PC-9 (cell line): ENCODE measurements at regions not wholly inside any gene's neighbourhood (a gene's known extent, or its start where the extent isn't known, plus 50 kb on each side); places are given as distances from the start of the nearest gene placed in this dataset.

Experiments
- BruUV-seq: library from RNA; stranded (reverse); fragments of 400-500 nt; replicated peaks from 2 replicates; lab custom pipeline; 2021; lab: Mats Ljungman, UMichigan
- CTCF ChIA-PET: fragments of 300-600 bp; sonication (Branson Sonifier 250); formaldehyde crosslinking; loops from one replicate; lab custom pipeline; 2022; ENCODE audit warnings: antibody characterized with exemption; lab: Charles Lee
- POLR2A ChIA-PET: fragments of 300-600 bp; sonication (Branson Sonifier 250); formaldehyde crosslinking; loops from one replicate; lab custom pipeline; 2022; ENCODE audit warnings: antibody characterized with exemption; ENCODE audit not compliant: unreplicated experiment; lab: Charles Lee
- DNase-seq, 2 experiments: peaks; one replicate each; pipeline versions ENCODE4 v3.0.0 to v3.0.0-alpha.2; 2015 to 2022; ENCODE audit warnings: mixed read lengths in 1 of 2
- H2AFZ ChIP-seq: fragments of 200-600 bp; sonication (generic); 2 replicates; pipeline ENCODE4 v1.8.1; 2017; ENCODE audit warnings: antibody characterized with exemption
- H3F3A ChIP-seq: fragments of 200-600 bp; sonication (generic); 2 replicates; pipeline ENCODE4 v1.8.1; 2017; ENCODE audit warnings: antibody characterized with exemption, mild to moderate bottlenecking, low read depth; ENCODE audit not compliant: insufficient read depth
- H3K27ac ChIP-seq: fragments of 200-600 bp; sonication (generic); 2 replicates; pipeline ENCODE4 v1.6.1; 2016; ENCODE audit warnings: mixed run types
- H3K27me3 ChIP-seq: fragments of 200-600 bp; sonication (generic); 2 replicates; pipeline ENCODE4 v1.6.1; 2016; ENCODE audit warnings: low read depth, mixed run types; ENCODE audit not compliant: insufficient read depth
- H3K36me3 ChIP-seq: fragments of 200-600 bp; sonication (generic); 2 replicates; pipeline ENCODE4 v1.6.1; 2016; ENCODE audit warnings: low read depth, mixed run types
- H3K4me1 ChIP-seq: fragments of 200-600 bp; sonication (generic); replicated peaks from 2 replicates; pipeline ENCODE4 v1.6.1; 2016; ENCODE audit warnings: mixed run types; ENCODE audit not compliant: insufficient read depth
- H3K4me2 ChIP-seq: fragments of 200-600 bp; sonication (generic); 2 replicates; pipeline ENCODE4 v1.6.1; 2017; ENCODE audit warnings: mixed run types
- H3K4me3 ChIP-seq: fragments of 200-600 bp; sonication (generic); 2 replicates; pipeline ENCODE4 v1.6.1; 2016; ENCODE audit warnings: mixed run types
- H3K79me2 ChIP-seq: fragments of 200-600 bp; sonication (generic); 2 replicates; pipeline ENCODE4 v1.6.1; 2017; ENCODE audit warnings: low read depth, mixed run types
- H3K9me2 ChIP-seq: fragments of 200-600 bp; sonication (generic); 2 replicates; pipeline ENCODE4 v1.8.1; 2017; ENCODE audit warnings: mild to moderate bottlenecking; ENCODE audit not compliant: insufficient read depth
- H3K9me3 ChIP-seq: fragments of 200-600 bp; sonication (generic); 2 replicates; pipeline ENCODE4 v1.8.1; 2016; ENCODE audit warnings: low read depth; ENCODE audit not compliant: insufficient read depth
- H4K20me1 ChIP-seq: fragments of 200-600 bp; sonication (generic); 2 replicates; pipeline ENCODE4 v1.8.1; 2017; ENCODE audit not compliant: insufficient read depth
- EZH2 ChIP-seq: fragments of 200-600 bp; sonication (generic); IDR thresholded peaks from 2 replicates; pipeline ENCODE4 v1.8.0; 2017; ENCODE audit warnings: antibody characterized with exemption, low read depth
- intact Hi-C: fragments of 100-400 bp; cut with micrococcal nuclease; formaldehyde crosslinking; loops from one replicate; pipeline ENCODE4 v1.10.0; 2022; ENCODE audit not compliant: unreplicated experiment
- TF ChIP-seq, protein P1 (sequence below): fragments of 200-600 bp; sonication (generic); conservative IDR thresholded peaks from 2 replicates; pipeline ENCODE4 v1.6.1; 2017; ENCODE audit warnings: mixed run types, antibody characterized with exemption, mild to moderate bottlenecking, moderate library complexity

DNA sequence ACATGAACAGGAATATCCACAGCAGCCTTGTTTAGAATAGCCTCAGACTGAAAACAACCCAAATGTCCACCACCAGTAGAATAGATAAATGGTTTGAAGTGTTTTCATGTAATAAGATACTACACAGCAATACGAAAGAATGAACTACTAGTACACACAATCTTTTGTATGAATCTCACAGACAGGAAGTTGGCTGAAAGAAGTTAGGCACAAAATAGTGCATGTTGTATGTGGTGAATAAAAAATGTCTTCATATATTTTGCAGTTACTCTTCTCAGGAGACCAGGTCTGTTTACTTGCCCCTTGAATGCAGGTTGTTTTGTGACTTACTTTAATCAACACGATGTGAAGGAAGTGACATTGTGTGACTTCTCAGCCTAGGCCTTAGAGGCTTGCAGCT, 75.9 kb upstream of the LEF1 start:
- no peak for DNase-seq
- no TSS peak for BruUV-seq
- H3K9me3 ChIP-seq: no peaks in the 10 kb centered on the region
- ChIA-PET POLR2A (no interaction called here), CTCF (no interaction called here)
- intact Hi-C loops: no loop called here
- TF ChIP-seq EZH2: no peak
- TF ChIP-seq, protein P1, sequence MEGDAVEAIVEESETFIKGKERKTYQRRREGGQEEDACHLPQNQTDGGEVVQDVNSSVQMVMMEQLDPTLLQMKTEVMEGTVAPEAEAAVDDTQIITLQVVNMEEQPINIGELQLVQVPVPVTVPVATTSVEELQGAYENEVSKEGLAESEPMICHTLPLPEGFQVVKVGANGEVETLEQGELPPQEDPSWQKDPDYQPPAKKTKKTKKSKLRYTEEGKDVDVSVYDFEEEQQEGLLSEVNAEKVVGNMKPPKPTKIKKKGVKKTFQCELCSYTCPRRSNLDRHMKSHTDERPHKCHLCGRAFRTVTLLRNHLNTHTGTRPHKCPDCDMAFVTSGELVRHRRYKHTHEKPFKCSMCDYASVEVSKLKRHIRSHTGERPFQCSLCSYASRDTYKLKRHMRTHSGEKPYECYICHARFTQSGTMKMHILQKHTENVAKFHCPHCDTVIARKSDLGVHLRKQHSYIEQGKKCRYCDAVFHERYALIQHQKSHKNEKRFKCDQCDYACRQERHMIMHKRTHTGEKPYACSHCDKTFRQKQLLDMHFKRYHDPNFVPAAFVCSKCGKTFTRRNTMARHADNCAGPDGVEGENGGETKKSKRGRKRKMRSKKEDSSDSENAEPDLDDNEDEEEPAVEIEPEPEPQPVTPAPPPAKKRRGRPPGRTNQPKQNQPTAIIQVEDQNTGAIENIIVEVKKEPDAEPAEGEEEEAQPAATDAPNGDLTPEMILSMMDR: no peak
- H3K27me3 ChIP-seq: no peaks in the 10 kb centered on the region
- H3F3A ChIP-seq: no peaks in the 10 kb centered on the region
- no peaks in the 10 kb centered on the region for H3K4me1 ChIP-seq
- no peaks in the 10 kb centered on the region for H3K9me2 ChIP-seq
- no peak overlapping the region for H3K4me3 ChIP-seq
- no peaks in the 10 kb centered on the region for H4K20me1 ChIP-seq
- no peaks in the 10 kb centered on the region for H3K79me2 ChIP-seq
- H3K36me3 ChIP-seq: no peaks in the 10 kb centered on the region
- H2AFZ ChIP-seq: no peak overlapping the region
- no peak overlapping the region for H3K27ac ChIP-seq
- H3K4me2 ChIP-seq: no peak overlapping the region

DNA sequence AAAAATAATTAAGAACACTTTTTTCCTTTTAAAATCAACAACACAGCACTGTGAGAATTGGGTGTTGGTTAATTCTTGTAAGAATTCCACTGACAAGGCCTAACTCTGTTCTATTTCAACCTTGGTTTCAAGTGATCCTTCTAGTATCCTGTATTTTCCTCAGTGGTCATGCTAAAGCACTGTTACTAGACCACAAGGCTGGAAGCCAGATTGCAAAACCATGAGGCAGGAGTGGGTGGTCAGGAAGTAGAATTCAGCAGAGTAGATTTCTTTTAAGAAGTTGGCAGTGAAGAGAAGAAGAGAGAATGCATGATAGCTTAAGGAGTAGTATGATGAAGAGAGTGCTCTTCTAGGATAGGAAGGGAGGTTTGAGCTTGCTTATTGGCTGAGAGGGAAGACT, 71.6 kb upstream of the LEF1 start:
- Histone ChIP-seq H3K4me3 (no peak overlapping the region), H3K4me2 (no peak overlapping the region), H3F3A (no peaks in the 10 kb centered on the region), H3K9me3 (no peaks in the 10 kb centered on the region), H3K9me2 (no peaks in the 10 kb centered on the region), H3K27me3 (no peaks in the 10 kb centered on the region), H3K4me1 (no peaks in the 10 kb centered on the region), H3K27ac (no peak overlapping the region), H2AFZ (no peak overlapping the region), H3K36me3 (no peaks in the 10 kb centered on the region), H4K20me1 (no peaks in the 10 kb centered on the region), H3K79me2 (no peaks in the 10 kb centered on the region)
- ChIA-PET CTCF (no interaction called here), POLR2A (no interaction called here)
- TF ChIP-seq, protein P1: no peak
- no peak for TF ChIP-seq EZH2
- DNase-seq: no peak
- no TSS peak for BruUV-seq
- intact Hi-C loops: no loop called here

DNA sequence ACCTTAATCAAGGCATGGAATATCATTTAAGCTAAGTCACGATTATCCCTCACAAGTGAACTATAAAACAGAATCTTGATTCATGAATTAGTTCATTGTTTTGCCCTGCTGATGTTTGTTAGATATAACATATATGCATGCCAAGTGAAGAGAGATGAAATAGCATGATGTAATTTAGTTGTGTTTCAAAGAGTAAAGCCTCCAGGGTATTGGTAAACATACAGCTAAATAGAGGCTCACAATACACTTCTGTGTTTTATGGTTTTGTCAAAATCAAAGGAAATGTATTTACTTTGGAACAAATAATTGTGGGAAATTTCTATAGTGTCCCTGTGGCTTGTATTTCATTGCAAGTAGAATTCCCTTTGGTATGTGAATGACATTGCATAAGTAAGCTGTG, 69.0 kb upstream of the LEF1 start:
- Histone ChIP-seq H3K9me2 (no peaks in the 10 kb centered on the region), H3K36me3 (no peaks in the 10 kb centered on the region), H3F3A (no peaks in the 10 kb centered on the region), H3K79me2 (no peaks in the 10 kb centered on the region), H3K27me3 (no peaks in the 10 kb centered on the region), H3K4me1 (no peaks in the 10 kb centered on the region), H3K4me3 (no peak overlapping the region), H3K4me2 (no peak overlapping the region), H4K20me1 (no peaks in the 10 kb centered on the region), H2AFZ (no peak overlapping the region), H3K27ac (no peak overlapping the region), H3K9me3 (no peaks in the 10 kb centered on the region)
- DNase-seq: no peak
- ChIA-PET POLR2A (interaction anchor here (0.5 kb wide), 1 partner anchor 243 kb away, joined by 5 read pairs; no protein-coding TSS in a partner anchor), CTCF (no interaction called here)
- BruUV-seq: no TSS peak
- intact Hi-C loops: no loop called here
- TF ChIP-seq EZH2: no peak
- TF ChIP-seq, protein P1: no peak
